H7 (cell line): ENCODE measurements at regions not wholly inside any gene's neighbourhood (a gene's known extent, or its start where the extent isn't known, plus 50 kb on each side); places are given as distances from the start of the nearest gene placed in this dataset.
A peak's percentile ranks its signal among the peaks of the same experiment; 100 is the strongest.
"Not testable (repeated sequence)": the region's sequence is repeated elsewhere in the genome, so short reads cannot be mapped to it uniquely, and the experiment has no call there.

Experiments used
- DNase-seq: peaks from one replicate; pipeline ENCODE4 v3.0.0; 2012
- H3K27me3 ChIP-seq: 2 replicates; pipeline ENCODE4 v1.6.0; 2011; ENCODE audit warnings: mild to moderate bottlenecking, low read length; ENCODE audit not compliant: control insufficient read depth, insufficient read depth
- H3K36me3 ChIP-seq: replicated peaks from 2 replicates; pipeline ENCODE4 v1.5.1; 2011; ENCODE audit warnings: low read length; ENCODE audit not compliant: control insufficient read depth, insufficient read depth
- H3K4me3 ChIP-seq: 2 replicates; pipeline ENCODE4 v1.5.1; 2011; ENCODE audit warnings: low read depth, mild to moderate bottlenecking, control low read depth, low read length, moderate library complexity; ENCODE audit not compliant: insufficient read depth

DNA sequence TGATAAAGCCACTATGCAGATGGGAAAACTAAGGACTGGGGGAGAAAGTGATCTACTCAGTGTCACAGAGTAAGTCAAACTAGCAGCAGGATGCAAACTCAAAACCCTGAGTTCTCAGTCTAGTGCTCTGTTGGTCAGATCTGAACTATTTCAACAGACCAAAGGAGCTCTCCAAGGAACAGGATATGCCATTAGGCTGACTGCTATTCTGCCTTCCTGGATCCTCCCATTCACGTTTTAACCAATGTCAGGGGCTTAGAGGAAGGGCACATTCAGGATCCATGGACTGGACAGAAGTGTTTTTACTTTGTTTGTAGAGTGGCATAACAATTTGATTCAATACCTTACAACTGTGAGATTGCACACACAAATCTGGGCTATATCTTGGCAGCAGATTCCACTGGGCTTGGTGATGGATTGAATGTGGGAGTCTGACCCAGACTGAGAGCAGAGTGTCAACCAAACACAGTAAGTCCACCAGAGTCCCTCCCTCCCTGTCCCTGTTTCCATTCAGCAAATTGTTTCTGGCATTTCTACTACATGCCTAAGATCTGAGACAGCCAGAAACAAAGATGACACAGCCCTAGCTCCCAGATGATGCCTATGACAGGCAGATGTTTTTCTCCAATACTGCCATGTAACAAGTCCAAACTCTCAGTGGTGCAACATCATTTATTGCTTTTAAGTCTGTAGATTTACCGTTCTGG is 337.8 kb upstream of the CDH5 start:
- DNase-seq, result no peak
- Histone ChIP-seq H3K4me3 (no peak overlapping the region), H3K27me3 (no peaks in the 10 kb centered on the region), H3K36me3 (no peaks in the 10 kb centered on the region)

GRCh38 chr16:66026787-66027330 is 339.6 kb upstream of the CDH5 start:
- no peak overlapping the region for H3K4me3 ChIP-seq
- no peak for DNase-seq
- H3K27me3 ChIP-seq, result no peaks in the 10 kb centered on the region
- H3K36me3 ChIP-seq, result no peaks in the 10 kb centered on the region

DNA sequence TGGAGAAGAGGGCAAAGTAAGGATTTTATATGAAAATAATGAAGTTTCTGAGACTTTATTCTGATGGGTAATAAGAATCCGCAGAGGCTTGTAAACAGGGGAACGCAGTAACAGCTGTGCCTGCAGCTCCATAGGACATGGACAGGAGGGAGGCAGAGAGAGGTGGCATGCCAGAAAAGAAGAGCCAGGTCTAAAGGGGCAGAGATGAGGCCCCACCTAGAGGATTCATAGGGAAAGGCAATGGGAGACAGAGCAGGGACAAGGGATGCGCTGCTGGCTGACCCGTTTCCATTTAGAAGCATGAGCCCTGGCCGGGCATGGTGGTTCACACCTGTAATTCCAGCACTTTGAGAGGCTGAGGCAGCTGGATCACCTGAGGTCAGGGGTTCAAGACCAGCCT is 340.3 kb upstream of the CDH5 start:
- DNase-seq, result peak; percentile 70
- no peaks in the 10 kb centered on the region for H3K27me3 ChIP-seq
- H3K4me3 ChIP-seq, result no peak overlapping the region

DNA sequence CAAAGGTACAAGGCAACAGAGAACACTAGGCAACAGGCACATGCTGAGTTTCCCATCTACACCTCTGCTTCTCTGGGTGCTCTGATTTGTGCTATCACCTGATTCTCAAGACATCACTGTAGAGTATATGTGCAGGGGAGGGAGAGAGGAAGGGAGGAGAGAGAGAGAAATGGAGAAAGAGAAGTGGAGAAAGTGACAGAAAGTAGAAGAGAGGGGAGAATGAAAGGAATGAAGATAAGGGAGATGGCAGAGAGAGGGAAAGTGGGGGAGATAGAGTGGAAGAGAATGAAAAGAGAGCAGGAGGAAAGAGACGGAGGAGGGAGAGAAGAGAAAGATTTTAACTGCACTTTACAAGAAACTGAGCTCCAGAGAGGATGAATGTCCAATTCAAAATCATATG is 340.7 kb upstream of the CDH5 start:
- no peaks in the 10 kb centered on the region for H3K27me3 ChIP-seq
- no peak overlapping the region for H3K4me3 ChIP-seq
- no peak for DNase-seq
- no peaks in the 10 kb centered on the region for H3K36me3 ChIP-seq

More for the DNA sequence above, 340.3 kb upstream of the CDH5 start:
- H3K36me3 ChIP-seq, result no peaks in the 10 kb centered on the region

GRCh38 chr16:66024567-66024966 is 341.9 kb upstream of the CDH5 start:
- not testable (repeated sequence) for H3K4me3 ChIP-seq, H3K27me3 ChIP-seq, H3K36me3 ChIP-seq, DNase-seq

DNA sequence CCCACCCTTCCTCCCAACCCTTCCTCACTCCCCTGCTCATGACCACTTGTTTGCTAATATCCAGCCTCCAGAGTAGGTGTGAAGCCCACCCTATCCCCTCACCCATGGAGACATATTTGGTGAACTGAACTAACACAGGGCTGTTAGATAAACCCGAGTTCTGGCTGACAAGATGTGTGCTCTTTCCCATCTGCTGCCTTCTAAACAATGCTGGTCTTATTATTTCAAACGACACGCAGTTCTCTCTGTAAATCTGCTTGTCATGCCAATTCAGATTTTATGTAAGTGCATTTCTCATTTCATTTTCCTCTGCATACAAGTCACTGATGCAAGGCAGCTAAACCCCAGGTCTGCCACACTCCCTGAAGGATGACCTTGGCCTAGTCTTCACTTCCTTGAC is 343.0 kb upstream of the CDH5 start:
- Histone ChIP-seq H3K4me3 (no peak overlapping the region), H3K27me3 (no peaks in the 10 kb centered on the region), H3K36me3 (no peaks in the 10 kb centered on the region)
- no peak for DNase-seq

DNA sequence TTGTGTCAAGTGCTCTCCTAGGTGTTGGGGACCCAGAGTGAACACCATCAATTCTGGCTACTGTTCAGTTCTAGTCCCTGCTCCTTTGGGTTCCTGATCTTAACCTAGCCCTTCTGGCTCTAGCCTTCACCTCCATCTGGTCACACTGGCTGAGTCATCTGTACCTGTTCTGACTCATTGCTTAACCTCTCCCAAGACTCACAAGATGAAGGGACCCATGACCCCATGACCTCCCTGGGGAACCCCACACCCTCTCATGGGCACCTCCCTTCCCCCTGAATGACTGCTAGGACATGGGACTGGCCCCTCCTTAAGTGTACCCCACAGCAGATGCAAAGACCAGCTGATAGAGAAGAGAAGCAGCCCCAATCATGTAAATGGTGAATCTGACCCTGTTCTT is 345.8 kb upstream of the CDH5 start:
- Histone ChIP-seq H3K36me3 (no peaks in the 10 kb centered on the region), H3K27me3 (no peaks in the 10 kb centered on the region), H3K4me3 (no peak overlapping the region)
- no peak for DNase-seq

- Histone ChIP-seq H3K36me3 (no peaks in the 10 kb centered on the region), H3K4me3 (no peak overlapping the region), H3K27me3 (no peaks in the 10 kb centered on the region)
- no peak for DNase-seq
Measured at GRCh38 chr16:66020046-66020445, 346.4 kb upstream of the CDH5 start.

GRCh38 chr16:66019502-66019901 is 347.0 kb upstream of the CDH5 start:
- H3K36me3 ChIP-seq, DNase-seq, H3K4me3 ChIP-seq, H3K27me3 ChIP-seq: not testable (repeated sequence)

- no peaks in the 10 kb centered on the region for H3K36me3 ChIP-seq
- no peak overlapping the region for H3K4me3 ChIP-seq
- no peaks in the 10 kb centered on the region for H3K27me3 ChIP-seq
- DNase-seq, result no peak
Measured at GRCh38 chr16:66014221-66014620, 352.3 kb upstream of the CDH5 start.

GRCh38 chr16:66013486-66013885 is 353.0 kb upstream of the CDH5 start:
- Histone ChIP-seq H3K27me3 (no peaks in the 10 kb centered on the region), H3K36me3 (no peaks in the 10 kb centered on the region), H3K4me3 (no peak overlapping the region)
- no peak for DNase-seq

DNA sequence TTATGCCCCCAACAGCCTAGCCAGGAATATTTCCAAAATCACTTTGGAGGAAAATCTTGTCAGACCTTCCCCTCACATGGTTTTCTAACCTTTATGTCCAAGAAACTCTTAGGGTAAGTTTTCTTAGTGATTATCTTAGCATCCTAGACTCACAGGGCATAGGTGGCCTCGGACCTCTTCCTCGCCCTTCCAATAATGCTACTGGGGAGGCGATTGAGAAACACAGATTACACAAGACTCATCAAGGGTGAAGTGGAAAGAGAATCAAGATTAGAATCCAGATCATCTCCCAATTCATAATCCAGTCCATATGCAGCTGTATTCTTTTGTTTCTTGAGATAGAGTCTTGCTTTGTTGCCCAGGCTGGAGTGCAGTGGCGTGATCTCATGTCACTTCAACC is 358.4 kb upstream of the CDH5 start:
- no peaks in the 10 kb centered on the region for H3K36me3 ChIP-seq
- H3K27me3 ChIP-seq, result no peaks in the 10 kb centered on the region
- DNase-seq, result no peak
- H3K4me3 ChIP-seq, result no peak overlapping the region

DNA sequence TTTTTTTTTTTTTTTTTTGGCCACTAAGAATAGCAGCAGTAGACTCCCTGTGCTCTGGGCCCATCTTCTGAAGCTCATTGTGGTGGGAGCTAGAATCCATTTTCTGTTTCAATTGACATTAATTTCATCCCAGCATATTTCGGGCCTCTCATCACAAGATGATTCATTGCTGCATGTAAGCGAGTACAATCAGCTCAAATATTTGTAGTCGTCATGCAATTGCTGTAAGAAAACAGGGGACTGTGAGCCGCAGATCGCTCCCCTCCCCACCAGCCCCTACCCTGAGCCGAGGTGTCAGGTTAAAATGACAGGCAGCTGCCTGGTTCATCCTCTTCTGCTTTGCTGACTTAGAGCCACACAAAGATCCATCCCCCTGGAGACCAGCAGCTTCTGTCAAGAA is 358.8 kb upstream of the CDH5 start:
- DNase-seq, result no peak
- no peak overlapping the region for H3K4me3 ChIP-seq
- H3K36me3 ChIP-seq, result no peaks in the 10 kb centered on the region
- no peaks in the 10 kb centered on the region for H3K27me3 ChIP-seq

DNA sequence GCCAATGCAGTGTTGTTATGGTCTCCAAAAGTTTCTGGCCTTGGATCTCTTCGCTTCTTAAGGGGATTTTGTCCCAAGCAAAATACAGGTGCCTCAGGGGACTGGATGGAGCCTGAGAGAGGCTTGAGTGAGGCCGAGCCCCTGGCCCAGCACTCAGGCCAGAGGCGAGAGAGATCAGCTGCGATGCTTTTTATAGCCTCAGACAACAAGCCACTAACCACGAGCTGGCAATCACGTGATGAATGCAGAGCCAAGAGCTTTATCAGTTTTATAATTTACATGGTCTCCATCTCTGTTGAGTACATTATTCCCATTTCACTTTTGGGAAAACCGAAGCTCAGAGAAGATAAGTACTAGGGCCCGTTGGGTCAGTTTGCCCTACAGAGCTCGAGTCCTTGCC is 360.0 kb upstream of the CDH5 start:
- no peaks in the 10 kb centered on the region for H3K27me3 ChIP-seq
- no peaks in the 10 kb centered on the region for H3K36me3 ChIP-seq
- DNase-seq, result no peak
- no peak overlapping the region for H3K4me3 ChIP-seq

DNA sequence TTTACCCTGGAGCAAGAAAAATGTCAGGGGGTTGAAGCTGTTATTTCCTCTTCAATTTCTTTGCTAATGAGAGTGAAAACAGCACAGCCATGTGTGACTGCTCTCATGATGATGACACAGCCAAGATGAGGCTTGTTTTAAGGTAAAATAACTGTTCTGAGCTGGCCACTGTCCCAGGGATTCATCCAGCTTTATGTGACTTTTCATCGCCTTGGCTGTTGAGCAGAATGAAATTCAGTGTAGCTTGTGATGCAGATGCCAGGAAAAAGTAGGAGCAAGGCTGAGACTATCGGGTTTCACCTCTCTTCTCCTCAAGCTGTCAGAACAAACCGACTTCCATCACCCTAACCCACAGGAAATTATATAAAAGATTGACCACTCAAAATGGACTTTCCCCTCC is 361.8 kb upstream of the CDH5 start:
- H3K4me3 ChIP-seq, result no peak overlapping the region
- DNase-seq, result no peak
- H3K27me3 ChIP-seq, result no peaks in the 10 kb centered on the region
- H3K36me3 ChIP-seq, result no peaks in the 10 kb centered on the region

DNA sequence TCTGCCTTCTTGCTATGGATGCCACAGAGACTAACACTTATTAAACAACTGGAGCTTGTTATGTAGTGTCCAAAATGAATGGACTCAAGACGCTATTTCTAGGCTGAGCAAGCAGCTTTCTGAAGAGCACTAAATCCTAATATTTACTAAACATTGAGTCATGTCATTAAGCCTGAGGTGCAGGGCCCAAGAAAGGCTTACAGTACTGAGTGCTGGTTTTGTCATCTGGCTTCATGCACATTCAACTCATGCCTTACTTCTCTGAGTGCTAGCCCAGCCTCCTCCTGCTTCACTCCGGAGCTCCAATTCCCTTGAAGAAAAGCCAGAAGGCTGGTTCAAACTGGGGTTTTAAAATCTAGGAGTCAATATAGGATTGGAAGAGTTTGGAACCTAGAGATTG is 363.3 kb upstream of the CDH5 start:
- DNase-seq, result no peak
- no peaks in the 10 kb centered on the region for H3K27me3 ChIP-seq

More for the DNA sequence above, 363.3 kb upstream of the CDH5 start:
- Histone ChIP-seq H3K36me3 (no peaks in the 10 kb centered on the region), H3K4me3 (no peak overlapping the region)
